ENCODE measurements at regions not wholly inside any gene's neighbourhood (a gene's known extent, or its start where the extent isn't known, plus 50 kb on each side); places are given as distances from the start of the nearest gene placed in this dataset.

DNA sequence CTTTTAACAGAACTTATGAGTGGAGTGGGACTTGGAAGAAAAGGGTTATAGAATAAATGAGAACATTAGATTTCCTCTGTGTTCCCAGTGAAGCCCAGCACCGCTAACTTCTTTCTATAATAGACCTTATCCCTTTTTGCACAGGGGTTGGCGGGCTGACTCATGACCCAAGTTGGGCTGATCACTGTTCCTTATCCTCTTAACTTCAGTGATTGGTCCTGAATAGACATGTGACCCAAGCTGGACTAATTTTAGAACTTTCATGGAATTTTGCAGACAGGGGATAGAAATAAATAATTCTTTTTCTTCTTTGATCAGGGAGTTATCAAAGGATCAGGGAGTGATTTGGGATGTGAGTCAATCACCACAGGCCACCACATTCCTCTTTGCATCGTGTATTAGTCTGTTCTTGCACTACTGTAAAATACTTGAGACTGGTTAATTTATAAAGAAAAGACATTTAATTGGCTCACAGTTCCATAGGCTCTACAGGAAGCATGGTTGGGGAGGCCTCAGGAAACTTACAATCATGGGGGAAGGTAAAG lies 75.9 kb downstream of the UCHL1 start (continued):
- no peak for TF ChIP-seq YY1 (IDR thresholded peaks at IDR 0.05; ENCODE audit: low read depth, low read length)
- TF ChIP-seq SIX5 (IDR thresholded peaks at IDR 0.05; ENCODE audit: low read depth, low read length), result no peak
